Hepatocyte (in vitro differentiated cells): ENCODE measurements at regions not wholly inside any gene's neighbourhood (a gene's known extent, or its start where the extent isn't known, plus 50 kb on each side); places are given as distances from the start of the nearest gene placed in this dataset.

ENCODE experiments used
- EZH2 ChIP-seq: fragments of 200-600 bp; sonication (generic); IDR thresholded peaks from 2 replicates; pipeline ENCODE4 v1.6.1; 2016; ENCODE audit warnings: antibody characterized with exemption, mild to moderate bottlenecking, borderline replicate concordance
- EZH2phosphoT487 ChIP-seq: fragments of 200-600 bp; sonication (generic); IDR thresholded peaks from one replicate; pipeline ENCODE4 v1.6.1; 2018; ENCODE audit warnings: antibody characterized with exemption, mild to moderate bottlenecking, low read depth, moderate library complexity; ENCODE audit not compliant: unreplicated experiment, severe bottlenecking
- TF ChIP-seq, protein P1 (sequence below): fragments of 200-600 bp; sonication (generic); IDR thresholded peaks from 2 replicates; pipeline ENCODE4 v1.5.1; 2016; ENCODE audit warnings: antibody characterized with exemption, mild to moderate bottlenecking; ENCODE audit not compliant: poor library complexity

DNA sequence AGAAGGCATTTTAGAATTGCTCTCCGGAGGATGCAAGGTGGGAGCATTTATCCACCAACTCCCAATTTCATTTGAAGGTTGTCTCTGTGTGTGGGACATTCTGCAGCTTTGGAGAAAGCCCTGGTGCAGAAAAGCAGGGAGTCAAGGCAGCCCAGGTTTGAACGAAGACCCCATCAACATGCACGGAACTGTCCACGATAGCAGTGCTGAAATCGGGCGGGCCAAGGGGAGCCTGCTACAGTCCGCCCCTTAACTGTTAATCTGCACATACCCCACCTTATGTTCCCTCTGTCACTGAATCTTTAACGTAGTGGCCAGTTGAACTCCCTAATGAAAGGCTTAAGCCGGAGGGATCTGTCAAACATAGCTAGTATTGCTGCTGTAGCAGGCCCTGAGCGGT, 68.8 kb upstream of the C1orf174 start:
- TF ChIP-seq, protein P1, sequence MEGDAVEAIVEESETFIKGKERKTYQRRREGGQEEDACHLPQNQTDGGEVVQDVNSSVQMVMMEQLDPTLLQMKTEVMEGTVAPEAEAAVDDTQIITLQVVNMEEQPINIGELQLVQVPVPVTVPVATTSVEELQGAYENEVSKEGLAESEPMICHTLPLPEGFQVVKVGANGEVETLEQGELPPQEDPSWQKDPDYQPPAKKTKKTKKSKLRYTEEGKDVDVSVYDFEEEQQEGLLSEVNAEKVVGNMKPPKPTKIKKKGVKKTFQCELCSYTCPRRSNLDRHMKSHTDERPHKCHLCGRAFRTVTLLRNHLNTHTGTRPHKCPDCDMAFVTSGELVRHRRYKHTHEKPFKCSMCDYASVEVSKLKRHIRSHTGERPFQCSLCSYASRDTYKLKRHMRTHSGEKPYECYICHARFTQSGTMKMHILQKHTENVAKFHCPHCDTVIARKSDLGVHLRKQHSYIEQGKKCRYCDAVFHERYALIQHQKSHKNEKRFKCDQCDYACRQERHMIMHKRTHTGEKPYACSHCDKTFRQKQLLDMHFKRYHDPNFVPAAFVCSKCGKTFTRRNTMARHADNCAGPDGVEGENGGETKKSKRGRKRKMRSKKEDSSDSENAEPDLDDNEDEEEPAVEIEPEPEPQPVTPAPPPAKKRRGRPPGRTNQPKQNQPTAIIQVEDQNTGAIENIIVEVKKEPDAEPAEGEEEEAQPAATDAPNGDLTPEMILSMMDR = no peak
- no peak for TF ChIP-seq EZH2phosphoT487
- no peak for TF ChIP-seq EZH2
